Lower leg skin (tissue), 4 donors: ENCODE measurements at regions not wholly inside any gene's neighbourhood (a gene's known extent, or its start where the extent isn't known, plus 50 kb on each side); places are given as distances from the start of the nearest gene placed in this dataset.

Experiments
- DNase-seq, 2 donors: peaks; one replicate each; pipeline ENCODE4 v3.0.0-alpha.2; 2019; ENCODE audit warnings: low spot score in 2 of 2
- H3K4me3 ChIP-seq: fragments of 200-600 bp; sonication (generic); 2 replicates; pipeline ENCODE4 v1.5.1; 2017; ENCODE audit warnings: mild to moderate bottlenecking, low read depth; ENCODE audit not compliant: poor library complexity, severe bottlenecking
- CTCF ChIP-seq, 3 donors: fragments of 450-650 bp; IDR thresholded peaks; one replicate each; pipeline ENCODE4 v1.5.1; 2016; ENCODE audit warnings: antibody characterized with exemption in 3 of 3, mild to moderate bottlenecking in 3 of 3, moderate library complexity in 2 of 3
- POLR2A ChIP-seq, 2 donors: fragments of 450-650 bp; IDR thresholded peaks; one replicate each; pipeline ENCODE4 v1.6.1; 2016 to 2017; ENCODE audit warnings: antibody characterized with exemption in 2 of 2, mild to moderate bottlenecking in 1 of 2, moderate library complexity in 1 of 2
- WGBS, 2 donors: methylation state at CpG; one replicate each; pipeline ENCODE4 v1.1.5; 2018; 5-methylcytosine and 5-hydroxymethylcytosine counted together
- intact Hi-C: fragments of 100-400 bp; cut with DNase I; formaldehyde crosslinking; loops from one replicate; pipeline ENCODE4 v1.15.0; 2023; ENCODE audit warnings: low total_unique reads

GRCh38 chr16:65455761-65456160 is 333.9 kb upstream of the CDH11 start:
- WGBS, 2 donors = 55 to 65% methylated on average over 4 of the region's 4 CpGs
- no peak for DNase-seq
- intact Hi-C loops = no loop called here
- H3K4me3 ChIP-seq = no peak overlapping the region
- no peak for TF ChIP-seq POLR2A (IDR thresholded peaks at IDR 0.05)
- TF ChIP-seq CTCF (IDR thresholded peaks at IDR 0.05) = no peak

DNA sequence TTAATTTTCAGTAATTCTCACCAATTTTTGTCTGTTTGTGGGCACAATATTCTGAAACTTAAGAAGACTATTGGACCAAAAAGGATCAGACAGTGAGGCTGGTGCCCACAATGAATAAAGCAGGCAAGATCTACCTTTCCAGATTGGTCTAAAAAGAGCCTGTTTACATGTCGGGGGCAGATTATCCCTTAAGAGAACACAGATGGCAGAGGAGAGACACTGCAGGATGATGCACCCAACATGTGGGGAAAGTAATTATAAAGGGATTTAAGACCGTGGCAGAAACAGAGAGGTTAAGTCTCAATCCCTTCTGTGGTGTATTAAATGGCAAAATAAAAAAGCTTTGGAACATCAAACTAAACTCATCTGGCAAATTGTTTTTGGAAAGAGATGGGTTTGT is 331.8 kb upstream of the CDH11 start:
- DNase-seq = no peak
- H3K4me3 ChIP-seq = no peak overlapping the region
- 64 to 79% methylated on average over 2 of the region's 2 CpGs for WGBS, 2 donors
- no peak for TF ChIP-seq POLR2A (IDR thresholded peaks at IDR 0.05)
- no peak for TF ChIP-seq CTCF (IDR thresholded peaks at IDR 0.05)
- intact Hi-C loops = no loop called here

DNA sequence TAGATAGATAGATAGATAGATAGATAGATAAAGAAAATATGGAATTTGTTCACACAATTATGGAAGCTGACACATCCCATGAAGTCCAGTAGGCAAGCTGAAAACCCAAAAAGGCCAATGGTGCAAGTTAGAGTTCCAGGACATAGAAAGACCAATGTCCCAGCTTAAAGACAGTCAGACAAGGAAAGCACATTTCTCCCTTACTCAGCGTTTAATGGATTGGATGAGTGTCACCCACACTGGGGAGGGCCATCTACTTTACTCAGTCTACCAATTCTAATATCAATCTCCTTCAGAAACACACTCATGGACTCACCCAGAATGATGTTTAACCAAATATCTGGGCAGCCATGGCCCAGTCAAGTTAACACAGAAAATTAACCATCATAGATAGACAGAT is 327.7 kb upstream of the CDH11 start:
- TF ChIP-seq POLR2A (IDR thresholded peaks at IDR 0.05) (no peak), CTCF (IDR thresholded peaks at IDR 0.05) (no peak)
- no peak overlapping the region for H3K4me3 ChIP-seq
- 81 to 89% methylated on average over 1 of the region's 1 CpG for WGBS, 2 donors
- intact Hi-C loops = no loop called here
- no peak for DNase-seq

DNA sequence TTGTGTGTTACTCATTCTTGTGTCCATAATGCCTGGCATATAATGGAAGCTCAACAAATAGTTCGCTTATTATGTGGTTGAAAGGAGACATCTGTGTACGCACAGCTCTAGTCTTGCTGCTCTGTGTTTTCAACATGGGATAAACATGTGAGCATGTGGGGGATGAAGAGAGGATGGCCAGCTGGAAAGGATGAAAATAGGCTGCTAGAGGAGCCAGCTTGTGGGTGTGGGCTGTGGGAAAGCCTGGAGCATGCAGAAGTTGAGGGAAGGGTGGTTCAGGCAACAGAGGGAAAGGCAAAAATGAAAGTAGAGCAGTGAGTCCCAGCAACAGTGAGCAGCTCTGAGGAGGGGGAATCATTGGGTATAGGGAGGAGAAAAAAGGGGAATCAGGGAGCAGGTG is 324.6 kb upstream of the CDH11 start:
- intact Hi-C loops = no loop called here
- 71 to 74% methylated on average over 2 of the region's 2 CpGs for WGBS, 2 donors
- no peak overlapping the region for H3K4me3 ChIP-seq
- no peak for TF ChIP-seq POLR2A (IDR thresholded peaks at IDR 0.05)
- TF ChIP-seq CTCF (IDR thresholded peaks at IDR 0.05) = no peak
- no peak for DNase-seq

DNA sequence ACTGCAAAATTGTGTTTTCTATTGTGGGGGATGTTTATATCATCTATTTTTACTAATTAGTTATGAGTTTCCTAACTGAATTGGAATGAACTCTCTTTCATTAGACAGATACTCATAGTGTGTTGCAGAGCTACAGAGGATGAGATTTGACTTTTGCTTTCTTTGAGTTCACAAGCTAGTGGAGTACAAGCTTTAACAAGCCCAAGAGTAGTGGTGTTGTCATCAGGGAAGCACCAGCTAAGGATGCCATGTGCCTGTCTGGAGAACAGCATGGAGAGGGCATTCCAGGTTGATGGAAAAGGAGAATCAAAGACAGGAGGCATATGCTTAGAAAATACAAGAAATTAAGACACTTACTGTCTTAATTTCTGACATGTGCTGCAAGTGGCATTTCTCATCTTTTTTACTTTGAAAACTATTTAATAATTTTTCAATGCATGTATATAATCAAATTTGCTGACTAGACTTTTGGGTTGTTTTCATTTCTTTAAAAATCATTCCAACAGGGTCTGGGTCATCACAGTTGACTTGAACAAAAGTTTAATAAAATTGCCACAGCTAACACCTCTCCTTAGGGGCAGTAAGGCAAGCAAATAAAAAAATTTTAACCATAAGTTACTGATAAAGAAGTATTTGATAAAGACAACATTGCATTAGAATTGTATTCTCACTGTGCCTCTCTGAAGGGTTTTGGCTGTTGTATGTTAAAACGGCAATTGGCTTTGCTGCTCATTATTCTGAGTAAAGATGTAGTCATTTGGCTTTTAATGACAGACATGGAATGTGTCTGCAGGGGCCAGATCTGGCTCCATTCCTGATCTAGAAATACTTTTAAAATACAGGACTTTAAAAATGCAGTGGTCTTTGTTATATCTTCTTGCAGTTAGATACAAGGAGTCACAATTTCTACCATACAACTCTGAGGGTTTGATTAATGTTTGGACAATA is 323.7 kb upstream of the CDH11 start:
- intact Hi-C loops = no loop called here
- no peak for TF ChIP-seq CTCF (IDR thresholded peaks at IDR 0.05)
- no peak for TF ChIP-seq POLR2A (IDR thresholded peaks at IDR 0.05)
- no peak for DNase-seq
- 30 to 32% methylated on average over 1 of the region's 1 CpG for WGBS, 2 donors
- no peak overlapping the region for H3K4me3 ChIP-seq
